AG20443 (cell line): ENCODE measurements at regions not wholly inside any gene's neighbourhood (a gene's known extent, or its start where the extent isn't known, plus 50 kb on each side); places are given as distances from the start of the nearest gene placed in this dataset.
A peak's percentile ranks its signal among the peaks of the same experiment; 100 is the strongest.

Source experiments
- DNase-seq: peaks from one replicate; pipeline ENCODE4 v3.0.0; 2012; ENCODE audit warnings: low spot score, mixed read lengths

DNA sequence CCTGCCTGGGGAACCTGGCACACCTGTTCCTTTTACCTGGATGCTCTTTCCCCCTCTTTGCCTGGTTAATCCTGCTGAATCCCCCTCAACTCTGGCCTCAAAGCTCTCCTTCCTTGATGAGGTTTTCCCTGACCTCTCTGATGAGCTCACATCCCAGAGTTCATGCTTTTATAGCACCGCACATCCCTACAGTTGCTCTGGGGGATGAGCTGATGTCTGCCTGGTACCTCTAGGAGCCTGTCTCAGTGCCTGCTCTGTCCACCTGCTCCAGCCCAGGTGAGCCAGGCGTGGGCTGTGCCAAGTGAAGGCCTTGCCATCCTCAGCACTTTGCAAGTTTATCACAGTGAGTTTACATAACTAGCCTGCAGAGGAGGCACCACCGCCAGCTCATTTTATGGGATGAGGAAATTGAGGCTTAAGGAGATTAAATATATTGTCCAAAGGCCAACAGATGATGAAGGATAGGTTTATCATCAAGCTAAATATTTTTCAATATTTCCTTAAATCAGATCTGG is 58.6 kb upstream of the TMPRSS2 start:
- DNase-seq: no peak

- no peak for DNase-seq
These were observed 57.6 kb upstream of the TMPRSS2 start for GRCh38 chr21:41565550-41565949.

DNA sequence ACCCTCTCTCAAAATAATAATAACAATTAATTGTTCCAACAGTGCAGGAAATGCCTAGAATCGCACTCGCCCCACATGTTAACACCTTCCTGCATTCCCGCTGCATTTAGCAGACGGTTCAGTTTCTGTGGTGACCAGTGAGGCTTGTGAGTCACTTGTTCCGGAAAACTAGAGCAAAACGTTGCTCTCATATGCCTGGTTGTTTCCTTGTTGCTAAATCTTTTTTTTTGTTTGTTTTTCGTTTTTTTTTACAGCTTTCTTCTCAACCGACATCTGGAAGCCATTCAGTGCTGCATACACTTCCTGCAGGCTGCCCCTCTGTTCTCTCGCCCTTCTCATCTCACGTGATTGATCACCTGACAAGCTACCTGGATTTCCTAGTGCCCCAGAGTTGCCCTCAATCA is 56.9 kb upstream of the TMPRSS2 start:
- DNase-seq: peak; percentile 79

DNA sequence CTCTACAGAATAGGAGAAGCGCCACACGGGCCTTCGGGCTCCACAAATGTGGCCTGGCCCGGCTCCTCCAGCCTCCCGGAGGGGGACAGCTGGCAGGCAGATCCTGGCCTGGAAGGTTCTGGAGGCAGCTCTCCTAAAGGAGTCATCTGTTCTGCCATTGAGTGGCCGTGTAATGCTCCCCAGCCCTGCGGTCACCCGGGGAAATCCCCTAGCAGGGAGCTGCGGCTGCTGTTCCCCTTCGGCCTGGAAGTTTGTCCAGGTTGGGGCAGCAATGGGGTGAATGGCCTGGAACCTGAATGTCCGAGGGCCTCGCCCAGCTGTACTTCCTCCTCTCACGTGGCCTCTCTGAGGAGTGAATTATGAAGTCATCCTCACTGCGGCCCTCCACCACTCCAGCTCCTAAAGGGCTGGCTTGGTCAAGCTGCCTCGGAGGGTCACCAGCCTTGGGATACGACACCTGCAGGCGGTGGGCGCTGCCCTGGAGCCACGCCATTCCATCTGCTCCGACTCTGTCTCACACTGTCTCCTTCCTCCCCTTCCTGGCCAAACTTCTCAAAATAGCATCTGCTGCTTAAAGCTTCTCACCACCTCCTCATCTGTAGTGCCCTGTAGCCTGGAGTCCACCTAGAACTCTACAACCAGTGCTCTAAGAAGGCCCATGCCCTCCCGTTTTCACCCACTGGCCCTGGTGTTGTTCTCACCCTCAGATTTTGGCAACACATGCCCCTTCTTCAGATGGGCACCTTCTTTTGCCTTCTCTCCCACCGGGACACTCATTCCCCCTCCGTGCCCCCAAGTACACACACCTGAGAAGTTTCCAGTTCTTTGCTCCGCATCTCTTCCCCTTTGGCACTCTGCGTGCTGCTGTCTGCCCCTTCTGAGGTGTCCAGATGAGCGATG is 54.4 kb upstream of the TMPRSS2 start:
- peak; percentile 71 for DNase-seq

- DNase-seq: no peak
These were observed 53.7 kb upstream of the TMPRSS2 start for GRCh38 chr21:41561701-41562100.

DNA sequence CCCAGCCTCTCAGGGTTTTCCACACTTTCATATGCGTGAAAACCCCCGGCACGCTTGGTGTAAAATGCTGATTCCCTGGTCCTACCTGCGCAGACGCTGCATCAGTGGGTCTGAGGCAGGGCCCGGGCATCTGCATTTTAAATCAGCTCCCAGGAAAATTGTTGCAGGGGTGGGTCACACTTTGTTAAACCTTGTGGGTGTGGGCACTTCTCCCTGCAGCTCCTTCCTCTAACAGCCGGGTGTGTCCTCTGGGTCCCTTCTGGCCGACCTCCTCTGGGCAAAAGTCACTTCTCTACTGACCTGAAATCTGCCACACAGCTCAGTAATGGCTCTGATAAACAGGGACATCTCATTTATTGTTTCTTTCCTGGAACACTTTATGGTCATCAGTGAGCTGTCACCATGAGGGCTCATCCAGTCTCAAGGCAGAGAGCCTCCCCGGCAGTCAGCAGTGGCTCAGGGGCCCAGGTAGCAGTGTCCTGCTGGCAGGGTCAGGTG is 52.8 kb upstream of the TMPRSS2 start:
- DNase-seq: no peak

DNA sequence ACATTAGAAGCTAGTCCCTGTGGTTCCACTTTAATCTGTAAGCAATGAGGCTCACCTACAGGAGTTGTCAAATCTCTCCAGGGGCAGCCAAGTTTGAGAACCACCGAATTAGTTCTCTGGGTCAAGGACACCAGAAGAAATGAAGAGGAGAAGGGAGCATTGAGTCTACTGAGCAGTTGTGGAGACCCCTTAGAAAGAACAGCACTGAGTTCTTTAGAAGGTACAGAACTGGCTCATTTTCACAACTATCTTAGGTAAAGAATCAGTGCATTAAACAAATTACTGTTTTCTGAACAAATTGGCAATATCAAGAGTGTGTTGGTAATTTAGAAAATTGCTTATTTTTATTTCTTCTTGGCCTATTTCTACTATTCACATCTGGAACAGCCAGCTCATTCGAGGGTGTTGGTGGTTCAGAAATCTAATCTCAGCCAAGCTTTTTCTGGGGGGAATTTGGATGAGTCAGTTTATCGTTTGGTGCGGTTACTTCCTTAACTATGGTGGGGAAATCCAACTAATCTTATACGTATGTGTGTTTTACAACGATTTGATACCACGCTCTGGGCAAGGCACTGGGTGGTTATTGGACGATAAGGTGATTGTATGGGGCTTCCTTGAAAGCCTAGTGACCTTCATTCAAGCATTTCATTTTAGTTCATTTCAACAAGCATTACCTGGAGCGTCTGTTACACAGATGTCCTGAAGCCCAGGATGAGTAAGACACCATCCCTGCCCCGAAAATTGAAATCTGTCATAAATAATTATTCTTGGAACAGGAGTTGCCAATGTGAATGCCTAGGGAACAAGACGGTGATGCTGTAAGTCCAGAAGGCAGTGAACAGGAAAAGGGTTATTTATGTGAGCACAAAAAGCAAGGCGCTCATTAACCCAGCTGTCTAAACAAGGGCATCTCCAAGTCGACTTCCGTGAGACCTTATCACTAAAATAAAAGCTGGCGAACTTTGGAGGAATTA is 52.0 kb upstream of the TMPRSS2 start:
- peak; percentile 67 for DNase-seq

- DNase-seq: no peak
These were observed 50.9 kb upstream of the TMPRSS2 start for GRCh38 chr21:41558842-41559241.

- no peak for DNase-seq
These were observed 49.9 kb upstream of the TMPRSS2 start for GRCh38 chr21:41557884-41558283.
